Astrocyte of the spinal cord (primary cell): ENCODE measurements at regions not wholly inside any gene's neighbourhood (a gene's known extent, or its start where the extent isn't known, plus 50 kb on each side); places are given as distances from the start of the nearest gene placed in this dataset.

Experiments
- DNase-seq: peaks from one replicate; pipeline ENCODE4 v3.0.0; 2011; ENCODE audit warnings: low read depth, low spot score
- H3K4me3 ChIP-seq: 2 replicates; pipeline ENCODE4 v1.5.1; 2011; ENCODE audit warnings: low read depth, mild to moderate bottlenecking, low read length, moderate library complexity
- in situ Hi-C: cut with HindIII; loops from 2 replicates; pipeline ENCODE4 v1.10.0; 2017; ENCODE audit warnings: low sequenced_read_pairs
- TF ChIP-seq, protein P1 (sequence below): IDR thresholded peaks from 2 replicates; pipeline ENCODE4 v1.5.1; 2012; ENCODE audit warnings: low read depth, mild to moderate bottlenecking, low read length, inconsistent platforms

DNA sequence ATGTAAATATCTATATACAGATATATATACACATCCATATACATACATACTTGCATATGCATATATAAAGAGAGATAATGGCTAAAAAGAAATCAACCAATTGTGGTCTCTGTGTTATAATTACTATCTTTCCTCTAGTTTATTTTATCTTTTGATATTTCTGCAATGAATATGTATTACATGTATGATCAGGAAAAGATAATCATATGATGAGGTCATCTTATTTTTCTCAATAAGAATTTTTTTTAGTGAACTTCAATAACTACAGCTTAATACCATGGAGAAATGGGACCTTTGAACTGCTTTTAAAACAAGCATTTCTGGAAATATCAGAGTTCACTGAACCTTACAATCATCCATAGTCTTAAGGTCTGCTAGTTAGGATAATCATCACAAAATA, 158.0 kb downstream of the HNRNPD start:
- H3K4me3 ChIP-seq, result no peak overlapping the region
- TF ChIP-seq, protein P1, sequence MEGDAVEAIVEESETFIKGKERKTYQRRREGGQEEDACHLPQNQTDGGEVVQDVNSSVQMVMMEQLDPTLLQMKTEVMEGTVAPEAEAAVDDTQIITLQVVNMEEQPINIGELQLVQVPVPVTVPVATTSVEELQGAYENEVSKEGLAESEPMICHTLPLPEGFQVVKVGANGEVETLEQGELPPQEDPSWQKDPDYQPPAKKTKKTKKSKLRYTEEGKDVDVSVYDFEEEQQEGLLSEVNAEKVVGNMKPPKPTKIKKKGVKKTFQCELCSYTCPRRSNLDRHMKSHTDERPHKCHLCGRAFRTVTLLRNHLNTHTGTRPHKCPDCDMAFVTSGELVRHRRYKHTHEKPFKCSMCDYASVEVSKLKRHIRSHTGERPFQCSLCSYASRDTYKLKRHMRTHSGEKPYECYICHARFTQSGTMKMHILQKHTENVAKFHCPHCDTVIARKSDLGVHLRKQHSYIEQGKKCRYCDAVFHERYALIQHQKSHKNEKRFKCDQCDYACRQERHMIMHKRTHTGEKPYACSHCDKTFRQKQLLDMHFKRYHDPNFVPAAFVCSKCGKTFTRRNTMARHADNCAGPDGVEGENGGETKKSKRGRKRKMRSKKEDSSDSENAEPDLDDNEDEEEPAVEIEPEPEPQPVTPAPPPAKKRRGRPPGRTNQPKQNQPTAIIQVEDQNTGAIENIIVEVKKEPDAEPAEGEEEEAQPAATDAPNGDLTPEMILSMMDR, result no peak
- in situ Hi-C loops, result no loop called here
- no peak for DNase-seq

- TF ChIP-seq, protein P1, result no peak
- no peak overlapping the region for H3K4me3 ChIP-seq
- in situ Hi-C loops, result no loop called here
- DNase-seq, result no peak
Observed at GRCh38 chr4:82215039-82215438, 158.8 kb downstream of the HNRNPD start.

- in situ Hi-C loops, result no loop called here
- DNase-seq, result no peak
- H3K4me3 ChIP-seq, result no peak overlapping the region
- TF ChIP-seq, protein P1, result no peak
Observed at GRCh38 chr4:82213485-82214417, 160.0 kb downstream of the HNRNPD start.

- peak; percentile 46 for DNase-seq
- in situ Hi-C loops, result no loop called here
- H3K4me3 ChIP-seq, result no peak overlapping the region
- TF ChIP-seq, protein P1, result peak; percentile 69
Observed at GRCh38 chr4:82201805-82202641, 171.8 kb downstream of the HNRNPD start.

DNA sequence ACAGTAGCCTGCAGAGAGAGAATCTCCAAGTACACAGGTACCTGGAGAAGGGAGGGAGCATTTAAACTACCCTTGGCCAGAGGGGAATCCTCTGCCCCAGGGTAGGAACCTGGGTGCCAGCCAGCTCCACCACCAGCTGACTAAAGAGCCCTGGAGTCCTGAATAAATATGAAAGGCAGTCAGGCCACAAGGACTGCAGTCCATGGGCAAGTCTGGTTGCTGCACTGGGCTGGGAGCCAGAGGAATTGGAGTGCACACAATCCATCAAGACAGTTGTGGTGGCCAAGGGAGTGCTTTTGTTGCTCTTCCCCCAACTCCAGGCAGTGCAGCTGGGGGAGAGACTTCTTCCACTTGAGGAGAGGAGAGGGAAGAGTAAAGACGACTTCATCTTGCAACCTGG, 172.5 kb downstream of the HNRNPD start:
- in situ Hi-C loops, result no loop called here
- no peak overlapping the region for H3K4me3 ChIP-seq
- DNase-seq, result peak; percentile 29
- TF ChIP-seq, protein P1, result no peak

- no peak overlapping the region for H3K4me3 ChIP-seq
- TF ChIP-seq, protein P1, result no peak
- in situ Hi-C loops, result no loop called here
- no peak for DNase-seq
Observed at GRCh38 chr4:82200046-82200445, 173.7 kb downstream of the HNRNPD start.
